ENCODE measurements at regions not wholly inside any gene's neighbourhood (a gene's known extent, or its start where the extent isn't known, plus 50 kb on each side); places are given as distances from the start of the nearest gene placed in this dataset.

- Histone ChIP-seq H3K9ac (ENCODE audit: low read length) (no peak overlapping the region), H3K9me2 (ENCODE audit: insufficient read depth, low read length) (no peaks in the 10 kb centered on the region), H3K79me2 (replicated peaks; ENCODE audit: insufficient read depth, low read length) (no peaks in the 10 kb centered on the region), H4K20me1 (ENCODE audit: insufficient read depth) (no peaks in the 10 kb centered on the region), H3K4me2 (ENCODE audit: low read length) (no peak overlapping the region), H3K27ac (ENCODE audit: low read length) (no peak overlapping the region), H3K4me3 (ENCODE audit: low read length) (no peak overlapping the region), H3K27me3 (ENCODE audit: insufficient read depth, low read depth, low read length) (no peaks in the 10 kb centered on the region), H3F3A (ENCODE audit: insufficient read depth, low read length, poor library complexity, severe bottlenecking) (no peaks in the 10 kb centered on the region), H3K9me3 (ENCODE audit: low read length) (no peaks in the 10 kb centered on the region), H2AFZ (ENCODE audit: low read depth, low read length) (no peak overlapping the region), H3K36me3 (ENCODE audit: insufficient read depth, low read length) (no peaks in the 10 kb centered on the region)
- TF ChIP-seq CTCF (IDR thresholded peaks at IDR 0.05; ENCODE audit: poor library complexity, severe bottlenecking) (no peak), REST (IDR thresholded peaks at IDR 0.05; ENCODE audit: borderline replicate concordance) (no peak), TAF1 (IDR thresholded peaks at IDR 0.05; ENCODE audit: low read depth) (no peak), RAD21 (conservative IDR thresholded peaks at IDR 0.05) (no peak)
Observed at GRCh38 chr9:107431461-107431860, 58.1 kb downstream of the KLF4 start.

GRCh38 chr9:107430071-107430470 is 59.5 kb downstream of the KLF4 start:
- no peak overlapping the region for H3K4me3 ChIP-seq (ENCODE audit: low read length)
- no peak overlapping the region for H3K4me2 ChIP-seq (ENCODE audit: low read length)
- no peak overlapping the region for H3K9ac ChIP-seq (ENCODE audit: low read length)
- no peaks in the 10 kb centered on the region for H3K27me3 ChIP-seq (ENCODE audit: insufficient read depth, low read depth, low read length)
- no peak overlapping the region for H3K27ac ChIP-seq (ENCODE audit: low read length)
- H2AFZ ChIP-seq (ENCODE audit: low read depth, low read length), result no peak overlapping the region
- H3K9me2 ChIP-seq (ENCODE audit: insufficient read depth, low read length), result no peaks in the 10 kb centered on the region
- H3K36me3 ChIP-seq (ENCODE audit: insufficient read depth, low read length), result no peaks in the 10 kb centered on the region
- no peaks in the 10 kb centered on the region for H4K20me1 ChIP-seq (ENCODE audit: insufficient read depth)
- no peaks in the 10 kb centered on the region for H3F3A ChIP-seq (ENCODE audit: insufficient read depth, low read length, poor library complexity, severe bottlenecking)
- no peaks in the 10 kb centered on the region for H3K79me2 ChIP-seq (replicated peaks; ENCODE audit: insufficient read depth, low read length)
- no peaks in the 10 kb centered on the region for H3K9me3 ChIP-seq (ENCODE audit: low read length)
- TF ChIP-seq SMC3 (conservative IDR thresholded peaks at IDR 0.05; ENCODE audit: poor library complexity) (no peak), REST (IDR thresholded peaks at IDR 0.05; ENCODE audit: borderline replicate concordance) (no peak), POLR2AphosphoS5 (IDR thresholded peaks at IDR 0.05) (no peak), EP300 (conservative IDR thresholded peaks at IDR 0.05; ENCODE audit: poor library complexity, severe bottlenecking) (no peak), CTCF (IDR thresholded peaks at IDR 0.05; ENCODE audit: poor library complexity, severe bottlenecking) (no peak), EZH2 (IDR thresholded peaks at IDR 0.05; ENCODE audit: borderline replicate concordance, insufficient read depth, low read length, poor library complexity, severe bottlenecking) (no peak), MXI1 (conservative IDR thresholded peaks at IDR 0.05; ENCODE audit: poor library complexity, severe bottlenecking) (no peak), TAF1 (IDR thresholded peaks at IDR 0.05; ENCODE audit: low read depth) (no peak), RAD21 (conservative IDR thresholded peaks at IDR 0.05) (no peak)
